ENCODE measurements at regions not wholly inside any gene's neighbourhood (a gene's known extent, or its start where the extent isn't known, plus 50 kb on each side); places are given as distances from the start of the nearest gene placed in this dataset.

DNA sequence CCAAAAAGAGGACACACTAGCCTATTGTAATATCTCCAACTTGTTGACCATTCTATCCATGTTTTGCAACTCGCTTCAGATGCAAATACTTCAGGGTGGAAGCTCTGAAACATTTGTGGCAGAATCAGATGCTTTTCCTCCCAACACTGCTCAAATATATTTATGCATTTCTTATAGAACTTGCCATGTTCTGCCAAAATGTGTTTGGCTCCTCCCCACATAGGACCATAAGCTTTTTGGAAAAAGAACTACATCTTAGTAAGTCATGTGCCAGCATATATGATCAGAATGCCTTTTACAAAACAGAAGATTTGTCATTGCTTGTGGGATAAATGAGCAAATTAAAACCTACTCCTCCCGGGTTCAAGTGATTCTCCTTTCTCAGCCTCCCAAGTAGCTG lies 484.5 kb downstream of the TNS3 start:
- H3K27me3 Mint-ChIP-seq (ENCODE audit: insufficient read depth, low read depth, poor library complexity), result peaks cover 5% of the 10 kb centered on the region
- ATAC-seq, result no peak

More for the DNA sequence above, 484.5 kb downstream of the TNS3 start:
- Histone ChIP-seq H3K27ac (ENCODE audit: low read depth) (no peak overlapping the region), H3K79me2 (replicated peaks; ENCODE audit: insufficient read depth) (no peaks in the 10 kb centered on the region), H3K36me3 (ENCODE audit: insufficient read depth) (no peaks in the 10 kb centered on the region), H4K20me1 (replicated peaks; ENCODE audit: insufficient read depth) (no peaks in the 10 kb centered on the region), H3K4me3 (no peak overlapping the region), H3F3A (replicated peaks; ENCODE audit: low read depth) (no peaks in the 10 kb centered on the region), H3K4me2 (no peak overlapping the region), H3K4me1 (ENCODE audit: insufficient read depth) (no peaks in the 10 kb centered on the region), H2AFZ (no peak overlapping the region), H3K9me2 (ENCODE audit: insufficient read depth) (no peaks in the 10 kb centered on the region), H3K27me3 (ENCODE audit: insufficient read depth) (no peaks in the 10 kb centered on the region)
- TF ChIP-seq POLR2AphosphoS5 (IDR thresholded peaks at IDR 0.05; ENCODE audit: low read depth) (no peak), ZNF114 (CRISPR knock-in tag; IDR thresholded peaks at IDR 0.05) (no peak), EZH2 (IDR thresholded peaks at IDR 0.05; ENCODE audit: low read depth, unreplicated experiment) (no peak), STAT1 (IDR thresholded peaks at IDR 0.05; ENCODE audit: unreplicated experiment) (no peak), JUNB (IDR thresholded peaks at IDR 0.05; ENCODE audit: unreplicated experiment) (no peak), CREB1 (CRISPR knock-in tag; IDR thresholded peaks at IDR 0.05; ENCODE audit: low read depth) (no peak), EZH2phosphoT487 (IDR thresholded peaks at IDR 0.05; ENCODE audit: unreplicated experiment) (no peak), ZNF331 (CRISPR knock-in tag; IDR thresholded peaks at IDR 0.05; ENCODE audit: low read depth) (no peak), NANOG (IDR thresholded peaks at IDR 0.05; ENCODE audit: borderline replicate concordance) (no peak)
- TF ChIP-seq, protein P1, sequence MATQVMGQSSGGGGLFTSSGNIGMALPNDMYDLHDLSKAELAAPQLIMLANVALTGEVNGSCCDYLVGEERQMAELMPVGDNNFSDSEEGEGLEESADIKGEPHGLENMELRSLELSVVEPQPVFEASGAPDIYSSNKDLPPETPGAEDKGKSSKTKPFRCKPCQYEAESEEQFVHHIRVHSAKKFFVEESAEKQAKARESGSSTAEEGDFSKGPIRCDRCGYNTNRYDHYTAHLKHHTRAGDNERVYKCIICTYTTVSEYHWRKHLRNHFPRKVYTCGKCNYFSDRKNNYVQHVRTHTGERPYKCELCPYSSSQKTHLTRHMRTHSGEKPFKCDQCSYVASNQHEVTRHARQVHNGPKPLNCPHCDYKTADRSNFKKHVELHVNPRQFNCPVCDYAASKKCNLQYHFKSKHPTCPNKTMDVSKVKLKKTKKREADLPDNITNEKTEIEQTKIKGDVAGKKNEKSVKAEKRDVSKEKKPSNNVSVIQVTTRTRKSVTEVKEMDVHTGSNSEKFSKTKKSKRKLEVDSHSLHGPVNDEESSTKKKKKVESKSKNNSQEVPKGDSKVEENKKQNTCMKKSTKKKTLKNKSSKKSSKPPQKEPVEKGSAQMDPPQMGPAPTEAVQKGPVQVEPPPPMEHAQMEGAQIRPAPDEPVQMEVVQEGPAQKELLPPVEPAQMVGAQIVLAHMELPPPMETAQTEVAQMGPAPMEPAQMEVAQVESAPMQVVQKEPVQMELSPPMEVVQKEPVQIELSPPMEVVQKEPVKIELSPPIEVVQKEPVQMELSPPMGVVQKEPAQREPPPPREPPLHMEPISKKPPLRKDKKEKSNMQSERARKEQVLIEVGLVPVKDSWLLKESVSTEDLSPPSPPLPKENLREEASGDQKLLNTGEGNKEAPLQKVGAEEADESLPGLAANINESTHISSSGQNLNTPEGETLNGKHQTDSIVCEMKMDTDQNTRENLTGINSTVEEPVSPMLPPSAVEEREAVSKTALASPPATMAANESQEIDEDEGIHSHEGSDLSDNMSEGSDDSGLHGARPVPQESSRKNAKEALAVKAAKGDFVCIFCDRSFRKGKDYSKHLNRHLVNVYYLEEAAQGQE (IDR thresholded peaks at IDR 0.05; ENCODE audit: unreplicated experiment), result no peak
- TF ChIP-seq, protein P2, sequence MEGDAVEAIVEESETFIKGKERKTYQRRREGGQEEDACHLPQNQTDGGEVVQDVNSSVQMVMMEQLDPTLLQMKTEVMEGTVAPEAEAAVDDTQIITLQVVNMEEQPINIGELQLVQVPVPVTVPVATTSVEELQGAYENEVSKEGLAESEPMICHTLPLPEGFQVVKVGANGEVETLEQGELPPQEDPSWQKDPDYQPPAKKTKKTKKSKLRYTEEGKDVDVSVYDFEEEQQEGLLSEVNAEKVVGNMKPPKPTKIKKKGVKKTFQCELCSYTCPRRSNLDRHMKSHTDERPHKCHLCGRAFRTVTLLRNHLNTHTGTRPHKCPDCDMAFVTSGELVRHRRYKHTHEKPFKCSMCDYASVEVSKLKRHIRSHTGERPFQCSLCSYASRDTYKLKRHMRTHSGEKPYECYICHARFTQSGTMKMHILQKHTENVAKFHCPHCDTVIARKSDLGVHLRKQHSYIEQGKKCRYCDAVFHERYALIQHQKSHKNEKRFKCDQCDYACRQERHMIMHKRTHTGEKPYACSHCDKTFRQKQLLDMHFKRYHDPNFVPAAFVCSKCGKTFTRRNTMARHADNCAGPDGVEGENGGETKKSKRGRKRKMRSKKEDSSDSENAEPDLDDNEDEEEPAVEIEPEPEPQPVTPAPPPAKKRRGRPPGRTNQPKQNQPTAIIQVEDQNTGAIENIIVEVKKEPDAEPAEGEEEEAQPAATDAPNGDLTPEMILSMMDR (conservative IDR thresholded peaks at IDR 0.05; ENCODE audit: low read depth in 2 of 2), result no peak
- TF ChIP-seq, protein P3, sequence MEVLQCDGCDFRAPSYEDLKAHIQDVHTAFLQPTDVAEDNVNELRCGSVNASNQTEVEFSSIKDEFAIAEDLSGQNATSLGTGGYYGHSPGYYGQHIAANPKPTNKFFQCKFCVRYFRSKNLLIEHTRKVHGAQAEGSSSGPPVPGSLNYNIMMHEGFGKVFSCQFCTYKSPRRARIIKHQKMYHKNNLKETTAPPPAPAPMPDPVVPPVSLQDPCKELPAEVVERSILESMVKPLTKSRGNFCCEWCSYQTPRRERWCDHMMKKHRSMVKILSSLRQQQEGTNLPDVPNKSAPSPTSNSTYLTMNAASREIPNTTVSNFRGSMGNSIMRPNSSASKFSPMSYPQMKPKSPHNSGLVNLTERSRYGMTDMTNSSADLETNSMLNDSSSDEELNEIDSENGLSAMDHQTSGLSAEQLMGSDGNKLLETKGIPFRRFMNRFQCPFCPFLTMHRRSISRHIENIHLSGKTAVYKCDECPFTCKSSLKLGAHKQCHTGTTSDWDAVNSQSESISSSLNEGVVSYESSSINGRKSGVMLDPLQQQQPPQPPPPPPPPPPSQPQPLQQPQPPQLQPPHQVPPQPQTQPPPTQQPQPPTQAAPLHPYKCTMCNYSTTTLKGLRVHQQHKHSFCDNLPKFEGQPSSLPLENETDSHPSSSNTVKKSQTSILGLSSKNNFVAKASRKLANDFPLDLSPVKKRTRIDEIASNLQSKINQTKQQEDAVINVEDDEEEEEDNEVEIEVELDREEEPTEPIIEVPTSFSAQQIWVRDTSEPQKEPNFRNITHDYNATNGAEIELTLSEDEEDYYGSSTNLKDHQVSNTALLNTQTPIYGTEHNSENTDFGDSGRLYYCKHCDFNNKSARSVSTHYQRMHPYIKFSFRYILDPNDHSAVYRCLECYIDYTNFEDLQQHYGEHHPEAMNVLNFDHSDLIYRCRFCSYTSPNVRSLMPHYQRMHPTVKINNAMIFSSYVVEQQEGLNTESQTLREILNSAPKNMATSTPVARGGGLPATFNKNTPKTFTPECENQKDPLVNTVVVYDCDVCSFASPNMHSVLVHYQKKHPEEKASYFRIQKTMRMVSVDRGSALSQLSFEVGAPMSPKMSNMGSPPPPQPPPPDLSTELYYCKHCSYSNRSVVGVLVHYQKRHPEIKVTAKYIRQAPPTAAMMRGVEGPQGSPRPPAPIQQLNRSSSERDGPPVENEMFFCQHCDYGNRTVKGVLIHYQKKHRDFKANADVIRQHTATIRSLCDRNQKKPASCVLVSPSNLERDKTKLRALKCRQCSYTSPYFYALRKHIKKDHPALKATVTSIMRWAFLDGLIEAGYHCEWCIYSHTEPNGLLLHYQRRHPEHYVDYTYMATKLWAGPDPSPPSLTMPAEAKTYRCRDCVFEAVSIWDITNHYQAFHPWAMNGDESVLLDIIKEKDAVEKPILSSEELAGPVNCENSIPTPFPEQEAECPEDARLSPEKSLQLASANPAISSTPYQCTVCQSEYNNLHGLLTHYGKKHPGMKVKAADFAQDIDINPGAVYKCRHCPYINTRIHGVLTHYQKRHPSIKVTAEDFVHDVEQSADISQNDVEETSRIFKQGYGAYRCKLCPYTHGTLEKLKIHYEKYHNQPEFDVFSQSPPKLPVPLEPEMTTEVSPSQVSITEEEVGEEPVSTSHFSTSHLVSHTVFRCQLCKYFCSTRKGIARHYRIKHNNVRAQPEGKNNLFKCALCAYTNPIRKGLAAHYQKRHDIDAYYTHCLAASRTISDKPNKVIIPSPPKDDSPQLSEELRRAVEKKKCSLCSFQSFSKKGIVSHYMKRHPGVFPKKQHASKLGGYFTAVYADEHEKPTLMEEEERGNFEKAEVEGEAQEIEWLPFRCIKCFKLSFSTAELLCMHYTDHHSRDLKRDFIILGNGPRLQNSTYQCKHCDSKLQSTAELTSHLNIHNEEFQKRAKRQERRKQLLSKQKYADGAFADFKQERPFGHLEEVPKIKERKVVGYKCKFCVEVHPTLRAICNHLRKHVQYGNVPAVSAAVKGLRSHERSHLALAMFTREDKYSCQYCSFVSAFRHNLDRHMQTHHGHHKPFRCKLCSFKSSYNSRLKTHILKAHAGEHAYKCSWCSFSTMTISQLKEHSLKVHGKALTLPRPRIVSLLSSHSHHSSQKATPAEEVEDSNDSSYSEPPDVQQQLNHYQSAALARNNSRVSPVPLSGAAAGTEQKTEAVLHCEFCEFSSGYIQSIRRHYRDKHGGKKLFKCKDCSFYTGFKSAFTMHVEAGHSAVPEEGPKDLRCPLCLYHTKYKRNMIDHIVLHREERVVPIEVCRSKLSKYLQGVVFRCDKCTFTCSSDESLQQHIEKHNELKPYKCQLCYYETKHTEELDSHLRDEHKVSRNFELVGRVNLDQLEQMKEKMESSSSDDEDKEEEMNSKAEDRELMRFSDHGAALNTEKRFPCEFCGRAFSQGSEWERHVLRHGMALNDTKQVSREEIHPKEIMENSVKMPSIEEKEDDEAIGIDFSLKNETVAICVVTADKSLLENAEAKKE (CRISPR knock-in tag; IDR thresholded peaks at IDR 0.05), result no peak
- TF ChIP-seq, protein P4, sequence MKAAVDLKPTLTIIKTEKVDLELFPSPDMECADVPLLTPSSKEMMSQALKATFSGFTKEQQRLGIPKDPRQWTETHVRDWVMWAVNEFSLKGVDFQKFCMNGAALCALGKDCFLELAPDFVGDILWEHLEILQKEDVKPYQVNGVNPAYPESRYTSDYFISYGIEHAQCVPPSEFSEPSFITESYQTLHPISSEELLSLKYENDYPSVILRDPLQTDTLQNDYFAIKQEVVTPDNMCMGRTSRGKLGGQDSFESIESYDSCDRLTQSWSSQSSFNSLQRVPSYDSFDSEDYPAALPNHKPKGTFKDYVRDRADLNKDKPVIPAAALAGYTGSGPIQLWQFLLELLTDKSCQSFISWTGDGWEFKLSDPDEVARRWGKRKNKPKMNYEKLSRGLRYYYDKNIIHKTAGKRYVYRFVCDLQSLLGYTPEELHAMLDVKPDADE (IDR thresholded peaks at IDR 0.05), result no peak
- DNase-seq (ENCODE audit: low spot score), result no peak
- Mint-ChIP-seq H3K36me3 (ENCODE audit: low read depth) (no peaks in the 10 kb centered on the region; the same call in 2 of the 3 replicates), H3K4me3 (no peak overlapping the region), H3K9me3 (no peaks in the 10 kb centered on the region; the same call in 2 of the 3 replicates), H3K4me1 (no peaks in the 10 kb centered on the region), H3K27ac (no peak overlapping the region)
